B cell (primary cell): ENCODE measurements at regions not wholly inside any gene's neighbourhood (a gene's known extent, or its start where the extent isn't known, plus 50 kb on each side); places are given as distances from the start of the nearest gene placed in this dataset.

Experiments used
- CTCF ChIP-seq: fragments of 200-600 bp; IDR thresholded peaks from one replicate; pipeline ENCODE4 v1.8.0; 2022; ENCODE audit warnings: antibody characterized with exemption, mild to moderate bottlenecking
- EZH2 ChIP-seq: IDR thresholded peaks from 2 replicates; pipeline ENCODE4 v1.6.1; 2012; ENCODE audit warnings: borderline replicate concordance, low read depth, mild to moderate bottlenecking, moderate library complexity, low read length; ENCODE audit not compliant: insufficient read depth, poor library complexity, severe bottlenecking

GRCh38 chr5:12902611-12903010 lies 998.4 kb upstream of the CTNND2 start:
- TF ChIP-seq CTCF (no peak), EZH2 (no peak)
